Astrocyte (in vitro differentiated cells and primary cell): ENCODE measurements at regions not wholly inside any gene's neighbourhood (a gene's known extent, or its start where the extent isn't known, plus 50 kb on each side); places are given as distances from the start of the nearest gene placed in this dataset.

Experiments used
- EZH2 ChIP-seq: IDR thresholded peaks from 2 replicates; pipeline ENCODE4 v1.6.1; 2012; ENCODE audit warnings: mild to moderate bottlenecking, low read length, inconsistent platforms; ENCODE audit not compliant: insufficient read depth
- TF ChIP-seq, protein P1 (sequence below): IDR thresholded peaks from 2 replicates; pipeline ENCODE4 v1.5.1; 2011; ENCODE audit warnings: low read depth, mild to moderate bottlenecking, inconsistent platforms, low read length, moderate library complexity; ENCODE audit not compliant: insufficient read depth

DNA sequence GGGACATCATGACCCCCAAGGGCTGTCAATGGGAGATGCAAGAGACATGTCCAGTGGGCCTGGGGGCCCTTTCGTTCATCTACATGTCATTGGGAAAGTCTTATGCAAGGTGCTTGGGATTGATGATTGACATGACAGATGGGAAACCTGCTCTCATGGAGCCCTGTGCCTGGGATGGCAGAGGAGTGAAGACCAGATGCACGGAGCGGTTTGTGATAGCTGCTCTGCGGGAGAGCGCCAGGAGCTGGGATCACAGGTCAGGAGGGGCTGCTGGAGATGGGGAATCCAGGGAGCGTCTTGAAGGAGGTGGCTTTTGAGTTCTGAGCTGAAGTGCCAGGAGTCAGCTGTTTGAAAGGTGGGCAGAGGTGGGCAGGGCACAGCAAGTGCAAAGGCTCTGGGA, 104.3 kb downstream of the FGF18 start:
- TF ChIP-seq, protein P1, sequence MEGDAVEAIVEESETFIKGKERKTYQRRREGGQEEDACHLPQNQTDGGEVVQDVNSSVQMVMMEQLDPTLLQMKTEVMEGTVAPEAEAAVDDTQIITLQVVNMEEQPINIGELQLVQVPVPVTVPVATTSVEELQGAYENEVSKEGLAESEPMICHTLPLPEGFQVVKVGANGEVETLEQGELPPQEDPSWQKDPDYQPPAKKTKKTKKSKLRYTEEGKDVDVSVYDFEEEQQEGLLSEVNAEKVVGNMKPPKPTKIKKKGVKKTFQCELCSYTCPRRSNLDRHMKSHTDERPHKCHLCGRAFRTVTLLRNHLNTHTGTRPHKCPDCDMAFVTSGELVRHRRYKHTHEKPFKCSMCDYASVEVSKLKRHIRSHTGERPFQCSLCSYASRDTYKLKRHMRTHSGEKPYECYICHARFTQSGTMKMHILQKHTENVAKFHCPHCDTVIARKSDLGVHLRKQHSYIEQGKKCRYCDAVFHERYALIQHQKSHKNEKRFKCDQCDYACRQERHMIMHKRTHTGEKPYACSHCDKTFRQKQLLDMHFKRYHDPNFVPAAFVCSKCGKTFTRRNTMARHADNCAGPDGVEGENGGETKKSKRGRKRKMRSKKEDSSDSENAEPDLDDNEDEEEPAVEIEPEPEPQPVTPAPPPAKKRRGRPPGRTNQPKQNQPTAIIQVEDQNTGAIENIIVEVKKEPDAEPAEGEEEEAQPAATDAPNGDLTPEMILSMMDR: no peak
- no peak for TF ChIP-seq EZH2
